ENCODE measurements at regions not wholly inside any gene's neighbourhood (a gene's known extent, or its start where the extent isn't known, plus 50 kb on each side); places are given as distances from the start of the nearest gene placed in this dataset.
"Not testable (repeated sequence)": the region's sequence is repeated elsewhere in the genome, so short reads cannot be mapped to it uniquely, and the experiment has no call there.

DNA sequence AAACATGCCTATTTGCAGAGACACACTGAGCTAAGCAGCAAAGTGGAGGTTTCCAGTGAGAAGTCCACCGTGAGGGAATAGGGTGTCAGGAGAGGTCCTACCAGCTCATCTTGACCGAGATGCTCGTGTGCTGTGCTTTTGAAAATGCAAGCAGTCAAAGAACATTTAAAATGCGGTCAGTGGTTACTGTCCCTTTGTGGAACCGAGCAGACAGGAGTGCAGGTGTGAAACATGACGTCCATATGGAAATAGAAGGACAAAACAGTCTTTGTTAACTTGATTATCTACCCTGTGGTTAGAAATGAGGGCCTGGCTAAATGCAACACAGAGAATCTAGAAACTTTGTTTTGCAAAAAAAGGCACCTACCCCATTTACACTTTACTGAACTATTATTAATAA lies 473.3 kb downstream of the SPATA31A6 start:
- DNase-seq (ENCODE audit: extremely low spot score); POLR2A ChIA-PET; CTCF ChIA-PET: not testable (repeated sequence)

GRCh38 chr9:42657496-42657895 lies 474.0 kb downstream of the SPATA31A6 start:
- CTCF ChIA-PET; DNase-seq (ENCODE audit: extremely low spot score); POLR2A ChIA-PET: not testable (repeated sequence)

GRCh38 chr9:42697146-42697545 lies 513.7 kb downstream of the SPATA31A6 start:
- POLR2A ChIA-PET; DNase-seq (ENCODE audit: extremely low spot score); CTCF ChIA-PET: not testable (repeated sequence)

GRCh38 chr9:42702890-42703289 lies 519.4 kb downstream of the SPATA31A6 start:
- CTCF ChIA-PET; POLR2A ChIA-PET; DNase-seq (ENCODE audit: extremely low spot score): not testable (repeated sequence)

GRCh38 chr9:42724841-42725835 lies 541.7 kb downstream of the SPATA31A6 start:
- DNase-seq (ENCODE audit: extremely low spot score); CTCF ChIA-PET; POLR2A ChIA-PET: not testable (repeated sequence)

GRCh38 chr9:42743030-42743814 lies 559.8 kb downstream of the SPATA31A6 start:
- TF ChIP-seq, protein P1, sequence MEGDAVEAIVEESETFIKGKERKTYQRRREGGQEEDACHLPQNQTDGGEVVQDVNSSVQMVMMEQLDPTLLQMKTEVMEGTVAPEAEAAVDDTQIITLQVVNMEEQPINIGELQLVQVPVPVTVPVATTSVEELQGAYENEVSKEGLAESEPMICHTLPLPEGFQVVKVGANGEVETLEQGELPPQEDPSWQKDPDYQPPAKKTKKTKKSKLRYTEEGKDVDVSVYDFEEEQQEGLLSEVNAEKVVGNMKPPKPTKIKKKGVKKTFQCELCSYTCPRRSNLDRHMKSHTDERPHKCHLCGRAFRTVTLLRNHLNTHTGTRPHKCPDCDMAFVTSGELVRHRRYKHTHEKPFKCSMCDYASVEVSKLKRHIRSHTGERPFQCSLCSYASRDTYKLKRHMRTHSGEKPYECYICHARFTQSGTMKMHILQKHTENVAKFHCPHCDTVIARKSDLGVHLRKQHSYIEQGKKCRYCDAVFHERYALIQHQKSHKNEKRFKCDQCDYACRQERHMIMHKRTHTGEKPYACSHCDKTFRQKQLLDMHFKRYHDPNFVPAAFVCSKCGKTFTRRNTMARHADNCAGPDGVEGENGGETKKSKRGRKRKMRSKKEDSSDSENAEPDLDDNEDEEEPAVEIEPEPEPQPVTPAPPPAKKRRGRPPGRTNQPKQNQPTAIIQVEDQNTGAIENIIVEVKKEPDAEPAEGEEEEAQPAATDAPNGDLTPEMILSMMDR (IDR thresholded peaks at IDR 0.05; ENCODE audit: control extremely low read depth, extremely low read depth, low read depth, missing control alignments): peak; percentile 86

GRCh38 chr9:42757251-42757650 lies 573.8 kb downstream of the SPATA31A6 start:
- POLR2A ChIA-PET; DNase-seq (ENCODE audit: extremely low spot score); CTCF ChIA-PET: not testable (repeated sequence)

More at GRCh38 chr9:42743030-42743814, 559.8 kb downstream of the SPATA31A6 start:
- CTCF ChIA-PET: interaction anchor here (1.4 kb wide), 1 partner anchor 511 kb away, joined by 3 read pairs; no protein-coding TSS in a partner anchor
- peak; percentile 75 for DNase-seq (ENCODE audit: extremely low spot score)
- POLR2A ChIA-PET: not testable (repeated sequence)

DNA sequence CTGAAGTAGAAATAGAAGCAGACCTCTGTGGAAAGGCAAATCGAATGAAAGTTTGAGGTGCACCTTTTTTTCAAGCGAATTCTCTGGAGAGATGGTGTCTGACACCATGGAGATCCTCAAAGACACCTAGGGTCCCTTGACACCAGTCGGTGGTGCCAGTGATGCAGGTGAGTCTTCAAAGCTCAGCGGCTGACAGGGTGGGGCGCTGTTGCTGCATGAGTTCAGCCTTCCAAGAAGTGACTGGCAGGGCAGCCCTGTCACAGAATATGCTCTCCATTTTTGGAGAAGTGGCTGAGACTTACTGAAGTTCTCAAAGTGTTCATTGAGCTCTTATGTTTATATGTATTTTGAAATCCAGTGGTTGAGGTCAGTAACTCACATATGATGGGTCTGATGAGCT lies 575.9 kb downstream of the SPATA31A6 start:
- POLR2A ChIA-PET, CTCF ChIA-PET: not testable (repeated sequence)

DNA sequence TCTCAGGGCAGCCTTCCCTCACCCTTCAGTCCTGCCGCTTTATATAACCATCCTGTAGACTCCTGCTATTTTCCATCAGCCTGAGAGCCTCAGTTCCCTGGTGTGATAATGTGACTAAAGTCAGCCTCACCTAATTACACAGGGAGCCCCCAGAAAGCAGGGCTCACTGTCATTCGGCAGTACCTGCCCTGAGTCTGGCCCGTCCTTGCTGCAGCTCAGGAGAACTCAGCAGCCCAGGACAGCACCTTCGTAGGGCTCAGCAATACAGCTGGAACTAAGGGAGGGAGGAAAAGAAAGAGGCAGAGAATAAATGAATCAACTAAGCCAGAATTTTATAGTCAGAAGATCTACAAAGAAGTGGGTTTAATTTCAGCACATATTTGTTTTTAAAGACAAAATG lies 598.7 kb downstream of the SPATA31A6 start:
- POLR2A ChIA-PET; CTCF ChIA-PET; DNase-seq (ENCODE audit: extremely low spot score): not testable (repeated sequence)

More for the DNA sequence above, 575.9 kb downstream of the SPATA31A6 start:
- DNase-seq (ENCODE audit: extremely low spot score): not testable (repeated sequence)

GRCh38 chr9:42792725-42793124 lies 609.3 kb downstream of the SPATA31A6 start:
- DNase-seq (ENCODE audit: extremely low spot score); CTCF ChIA-PET: not testable (repeated sequence)

DNA sequence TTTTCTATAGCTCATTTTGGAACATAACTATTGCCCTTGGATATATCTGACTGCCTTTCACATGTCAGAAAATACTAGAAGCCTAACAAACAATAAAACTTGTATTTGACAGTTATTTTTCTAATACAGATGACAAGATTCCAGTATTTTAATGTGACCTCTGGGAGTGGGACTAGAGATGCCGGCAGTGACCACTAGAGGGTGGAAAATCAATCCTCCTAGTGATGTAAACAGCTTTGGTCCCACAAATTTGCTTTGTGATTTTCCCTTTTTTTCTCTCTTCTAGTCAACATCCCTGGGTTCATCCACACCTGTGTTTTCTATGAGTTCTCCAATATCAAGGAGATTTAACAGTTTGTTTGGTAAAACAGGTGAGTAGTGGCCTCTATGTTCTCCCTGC lies 615.1 kb downstream of the SPATA31A6 start:
- DNase-seq (ENCODE audit: extremely low spot score); POLR2A ChIA-PET; CTCF ChIA-PET: not testable (repeated sequence)

More at GRCh38 chr9:42792725-42793124, 609.3 kb downstream of the SPATA31A6 start:
- POLR2A ChIA-PET: not testable (repeated sequence)

GRCh38 chr9:42802716-42803115 lies 619.3 kb downstream of the SPATA31A6 start:
- CTCF ChIA-PET; POLR2A ChIA-PET; DNase-seq (ENCODE audit: extremely low spot score): not testable (repeated sequence)

DNA sequence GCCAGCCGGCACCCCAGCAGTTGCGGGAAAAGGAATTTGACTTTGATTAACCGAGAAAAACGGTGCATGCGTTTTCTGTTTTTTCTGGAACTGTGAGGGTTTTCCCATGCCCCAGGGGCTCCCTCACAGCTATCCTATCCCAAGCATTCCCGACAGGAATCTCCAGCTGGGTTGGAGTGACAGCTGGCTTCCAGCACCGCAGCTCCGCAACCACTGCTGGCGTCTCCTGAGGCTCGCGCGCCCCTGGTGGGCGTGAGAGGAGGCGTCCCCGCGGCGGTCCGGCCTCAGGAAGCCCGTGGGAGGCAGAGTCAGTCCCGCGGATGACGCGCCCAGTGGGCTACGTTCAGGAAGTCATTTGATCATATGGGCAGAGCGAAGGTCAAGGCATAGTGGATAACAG lies 623.2 kb downstream of the SPATA31A6 start:
- DNase-seq (ENCODE audit: extremely low spot score); POLR2A ChIA-PET; CTCF ChIA-PET: not testable (repeated sequence)

DNA sequence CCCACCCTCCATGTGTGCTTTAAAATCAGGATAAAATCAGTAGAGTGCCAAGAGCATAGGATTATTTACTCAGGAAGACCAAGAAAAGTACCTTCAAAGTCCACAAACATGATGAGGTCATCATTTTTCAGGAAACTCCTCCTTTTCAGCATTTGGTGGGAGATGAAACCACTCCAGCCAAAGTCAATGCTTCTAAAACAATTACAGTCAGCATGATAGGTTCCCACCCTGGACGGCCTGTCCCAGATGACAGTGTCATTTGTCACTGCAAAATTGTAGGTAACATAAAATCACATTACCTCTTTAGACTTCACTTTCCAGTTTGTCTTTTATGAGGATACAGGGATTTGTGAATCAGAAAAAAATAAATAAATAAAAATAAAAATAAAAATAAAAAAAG lies 638.0 kb downstream of the SPATA31A6 start:
- POLR2A ChIA-PET; CTCF ChIA-PET; DNase-seq (ENCODE audit: extremely low spot score): not testable (repeated sequence)

DNA sequence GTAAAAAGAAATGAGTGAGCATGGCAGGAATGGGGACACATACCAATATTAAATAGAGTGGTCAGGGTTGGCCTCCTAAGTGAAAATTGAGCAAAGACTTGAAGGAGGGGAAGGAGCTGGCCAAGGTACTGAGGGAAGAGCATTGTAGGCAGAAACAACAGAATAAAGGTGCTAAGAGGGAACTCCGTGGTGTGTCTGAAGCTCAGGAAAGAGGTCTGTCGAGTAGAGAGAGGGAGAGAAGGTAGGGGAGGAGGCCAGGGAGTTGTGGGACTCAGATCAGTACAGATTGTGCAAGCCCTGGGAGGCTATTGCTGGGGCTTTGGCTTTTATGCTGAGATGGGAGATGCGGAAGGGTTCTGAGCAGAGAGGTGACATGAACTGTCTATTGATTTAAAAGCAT lies 664.7 kb downstream of the SPATA31A6 start:
- DNase-seq (ENCODE audit: extremely low spot score); POLR2A ChIA-PET; CTCF ChIA-PET: not testable (repeated sequence)

DNA sequence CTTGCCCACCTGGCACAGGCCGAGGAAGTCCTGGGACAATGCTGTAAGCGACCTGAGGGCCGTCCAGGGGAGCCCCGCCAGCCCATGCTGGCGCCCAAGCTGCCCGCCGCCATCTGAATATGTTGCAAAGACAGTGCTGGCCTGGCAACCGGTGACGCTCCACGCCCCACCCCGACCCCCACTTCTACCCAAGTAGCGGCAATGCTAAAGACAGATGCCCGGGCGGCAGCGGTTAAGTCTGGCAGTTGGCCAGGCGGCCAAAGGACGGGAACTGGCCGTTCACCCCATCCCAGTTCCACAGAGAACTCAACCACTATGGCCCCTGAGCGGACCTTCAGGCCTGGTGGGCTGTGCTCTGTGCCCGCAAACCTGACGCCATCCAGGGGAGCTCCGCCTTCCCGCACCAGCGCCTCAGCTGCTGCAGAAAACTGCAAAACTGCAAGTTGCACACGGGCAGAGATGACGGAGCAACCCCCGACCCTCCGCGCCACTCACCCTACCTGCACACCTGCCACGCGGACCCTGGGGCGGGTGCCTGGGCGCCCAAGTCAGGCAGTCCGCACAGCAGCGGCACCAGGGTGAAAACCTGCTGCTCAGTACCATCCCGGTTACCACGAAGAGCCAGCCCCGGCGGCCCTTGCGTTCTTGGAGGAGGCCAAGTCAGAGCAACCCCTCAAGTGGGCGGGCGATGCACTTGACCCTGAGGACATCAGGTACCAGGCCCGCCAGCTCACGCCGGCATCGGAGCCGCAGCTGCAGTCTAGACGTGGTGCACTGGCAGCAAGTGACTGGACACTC lies 667.6 kb downstream of the SPATA31A6 start:
- DNase-seq (ENCODE audit: extremely low spot score); POLR2A ChIA-PET; CTCF ChIA-PET: not testable (repeated sequence)

DNA sequence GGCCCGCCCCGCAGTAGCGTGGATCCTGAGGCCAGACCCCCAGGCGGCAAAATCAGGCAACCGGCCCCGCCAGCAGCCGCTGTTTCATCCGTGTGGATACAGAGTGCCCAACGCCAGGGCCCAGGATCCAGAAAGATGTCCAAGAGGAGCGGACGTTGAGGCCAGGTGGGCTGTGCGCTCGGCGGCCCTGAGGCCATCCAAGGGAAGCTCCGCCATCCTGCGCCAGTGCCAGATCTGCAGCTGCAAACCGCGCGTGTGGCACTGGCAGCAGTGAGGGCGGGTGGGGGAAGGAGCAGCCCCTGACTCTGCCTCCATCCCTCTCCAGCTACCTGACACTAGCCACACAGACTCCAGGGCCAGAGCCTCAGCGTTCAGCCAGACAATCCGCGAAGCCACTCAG lies 668.2 kb downstream of the SPATA31A6 start:
- CTCF ChIA-PET; POLR2A ChIA-PET; DNase-seq (ENCODE audit: extremely low spot score): not testable (repeated sequence)
